ENCODE measurements at regions not wholly inside any gene's neighbourhood (a gene's known extent, or its start where the extent isn't known, plus 50 kb on each side); places are given as distances from the start of the nearest gene placed in this dataset.

DNA sequence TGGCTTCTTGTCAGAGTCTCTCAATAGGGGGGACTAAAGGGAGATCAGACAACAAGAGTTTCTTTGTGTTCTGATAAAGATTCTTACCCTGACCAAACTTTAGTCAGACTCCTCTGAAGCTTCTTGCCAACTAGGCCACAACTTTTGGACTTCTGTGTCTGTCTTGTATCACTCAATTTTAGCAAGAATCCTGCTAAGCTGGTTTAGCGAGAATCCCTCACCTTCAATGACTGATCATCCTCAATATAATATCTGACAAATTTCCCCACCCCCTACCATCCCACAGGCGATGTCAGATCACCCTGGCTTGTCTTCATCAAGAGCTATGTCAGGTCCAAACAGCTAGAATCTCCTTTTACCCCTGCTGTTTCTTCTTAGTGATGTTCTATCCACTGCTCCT is 215.2 kb downstream of the RASSF9 start:
- H3K4me2 ChIP-seq (ENCODE audit: low read length), result no peak overlapping the region
- TF ChIP-seq, protein P1, sequence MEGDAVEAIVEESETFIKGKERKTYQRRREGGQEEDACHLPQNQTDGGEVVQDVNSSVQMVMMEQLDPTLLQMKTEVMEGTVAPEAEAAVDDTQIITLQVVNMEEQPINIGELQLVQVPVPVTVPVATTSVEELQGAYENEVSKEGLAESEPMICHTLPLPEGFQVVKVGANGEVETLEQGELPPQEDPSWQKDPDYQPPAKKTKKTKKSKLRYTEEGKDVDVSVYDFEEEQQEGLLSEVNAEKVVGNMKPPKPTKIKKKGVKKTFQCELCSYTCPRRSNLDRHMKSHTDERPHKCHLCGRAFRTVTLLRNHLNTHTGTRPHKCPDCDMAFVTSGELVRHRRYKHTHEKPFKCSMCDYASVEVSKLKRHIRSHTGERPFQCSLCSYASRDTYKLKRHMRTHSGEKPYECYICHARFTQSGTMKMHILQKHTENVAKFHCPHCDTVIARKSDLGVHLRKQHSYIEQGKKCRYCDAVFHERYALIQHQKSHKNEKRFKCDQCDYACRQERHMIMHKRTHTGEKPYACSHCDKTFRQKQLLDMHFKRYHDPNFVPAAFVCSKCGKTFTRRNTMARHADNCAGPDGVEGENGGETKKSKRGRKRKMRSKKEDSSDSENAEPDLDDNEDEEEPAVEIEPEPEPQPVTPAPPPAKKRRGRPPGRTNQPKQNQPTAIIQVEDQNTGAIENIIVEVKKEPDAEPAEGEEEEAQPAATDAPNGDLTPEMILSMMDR (IDR thresholded peaks at IDR 0.05; ENCODE audit: low read depth, low read length), result no peak
- TF ChIP-seq EZH2phosphoT487 (IDR thresholded peaks at IDR 0.05; ENCODE audit: low read depth), result no peak
- H3K9ac ChIP-seq (ENCODE audit: low read length), result no peak overlapping the region
- no peak overlapping the region for H2AFZ ChIP-seq (ENCODE audit: low read depth, low read length)
- H3K79me2 ChIP-seq (ENCODE audit: low read length), result no peaks in the 10 kb centered on the region
- no peaks in the 10 kb centered on the region for H3K36me3 ChIP-seq (replicated peaks; ENCODE audit: low read depth, low read length)
- H3K4me3 ChIP-seq (ENCODE audit: low read length), result no peak overlapping the region
- no peaks in the 10 kb centered on the region for H4K20me1 ChIP-seq (ENCODE audit: insufficient read depth, low read length)
- H3K27me3 ChIP-seq (ENCODE audit: low read depth, low read length), result no peaks in the 10 kb centered on the region
- H3K27ac ChIP-seq (ENCODE audit: low read length), result no peak overlapping the region
- no peaks in the 10 kb centered on the region for H3K4me1 ChIP-seq (ENCODE audit: low read length)
- no peaks in the 10 kb centered on the region for H3K9me3 ChIP-seq (ENCODE audit: insufficient read depth, low read length)

DNA sequence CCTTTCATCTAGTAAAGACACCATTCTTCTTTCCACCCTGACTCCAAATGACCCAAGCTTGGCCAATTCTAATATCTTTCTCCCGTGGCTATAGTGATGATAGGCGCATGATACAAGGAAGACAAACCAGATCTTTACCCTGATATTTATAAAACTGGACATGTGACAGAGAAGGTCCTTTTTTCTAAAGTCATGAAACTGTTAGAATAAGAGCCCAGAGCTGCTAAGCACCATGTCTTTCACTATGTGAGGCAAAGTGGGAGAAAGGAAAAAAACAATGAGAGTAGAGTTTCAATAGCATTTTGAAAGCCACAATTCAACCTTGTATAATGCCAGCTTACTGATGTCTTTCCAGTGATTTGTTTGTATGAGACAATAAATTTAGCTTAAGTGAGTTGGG is 212.4 kb downstream of the RASSF9 start:
- Histone ChIP-seq H3K9me3 (ENCODE audit: insufficient read depth, low read length) (no peaks in the 10 kb centered on the region), H3K4me2 (ENCODE audit: low read length) (no peak overlapping the region), H3K4me1 (ENCODE audit: low read length) (no peaks in the 10 kb centered on the region), H3K9ac (ENCODE audit: low read length) (no peak overlapping the region), H3K27me3 (ENCODE audit: low read depth, low read length) (no peaks in the 10 kb centered on the region), H3K79me2 (ENCODE audit: low read length) (no peaks in the 10 kb centered on the region), H3K4me3 (ENCODE audit: low read length) (no peak overlapping the region), H3K36me3 (replicated peaks; ENCODE audit: low read depth, low read length) (no peaks in the 10 kb centered on the region), H2AFZ (ENCODE audit: low read depth, low read length) (no peak overlapping the region), H4K20me1 (ENCODE audit: insufficient read depth, low read length) (no peaks in the 10 kb centered on the region), H3K27ac (ENCODE audit: low read length) (no peak overlapping the region)
- TF ChIP-seq, protein P1 (IDR thresholded peaks at IDR 0.05; ENCODE audit: low read depth, low read length), result no peak
- no peak for TF ChIP-seq EZH2phosphoT487 (IDR thresholded peaks at IDR 0.05; ENCODE audit: low read depth)

DNA sequence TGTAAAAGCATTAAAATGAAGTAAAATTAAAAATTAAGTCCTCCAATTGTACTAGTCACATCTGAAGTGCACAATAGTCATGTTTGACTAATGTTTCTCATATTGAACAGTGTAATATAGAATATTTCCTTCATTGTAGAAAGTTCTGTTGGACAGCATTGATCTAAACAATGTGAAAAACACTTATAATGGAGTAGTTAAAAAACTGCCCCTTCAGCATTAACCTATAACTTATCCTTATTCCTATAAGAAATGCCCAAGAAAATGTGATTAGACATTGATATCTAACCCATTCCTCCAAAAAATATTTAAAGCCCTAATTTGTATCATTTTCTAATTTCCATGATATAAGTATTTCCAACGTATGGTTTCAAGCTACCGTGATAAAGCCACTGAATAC is 210.7 kb downstream of the RASSF9 start:
- Histone ChIP-seq H3K4me3 (ENCODE audit: low read length) (no peak overlapping the region), H3K36me3 (replicated peaks; ENCODE audit: low read depth, low read length) (no peaks in the 10 kb centered on the region), H4K20me1 (ENCODE audit: insufficient read depth, low read length) (no peaks in the 10 kb centered on the region), H3K4me2 (ENCODE audit: low read length) (no peak overlapping the region), H3K9ac (ENCODE audit: low read length) (no peak overlapping the region), H3K79me2 (ENCODE audit: low read length) (no peaks in the 10 kb centered on the region), H3K27ac (ENCODE audit: low read length) (no peak overlapping the region), H2AFZ (ENCODE audit: low read depth, low read length) (no peak overlapping the region), H3K27me3 (ENCODE audit: low read depth, low read length) (no peaks in the 10 kb centered on the region), H3K9me3 (ENCODE audit: insufficient read depth, low read length) (no peaks in the 10 kb centered on the region), H3K4me1 (ENCODE audit: low read length) (no peaks in the 10 kb centered on the region)
- TF ChIP-seq EZH2phosphoT487 (IDR thresholded peaks at IDR 0.05; ENCODE audit: low read depth), result no peak
- TF ChIP-seq, protein P1 (IDR thresholded peaks at IDR 0.05; ENCODE audit: low read depth, low read length), result no peak

DNA sequence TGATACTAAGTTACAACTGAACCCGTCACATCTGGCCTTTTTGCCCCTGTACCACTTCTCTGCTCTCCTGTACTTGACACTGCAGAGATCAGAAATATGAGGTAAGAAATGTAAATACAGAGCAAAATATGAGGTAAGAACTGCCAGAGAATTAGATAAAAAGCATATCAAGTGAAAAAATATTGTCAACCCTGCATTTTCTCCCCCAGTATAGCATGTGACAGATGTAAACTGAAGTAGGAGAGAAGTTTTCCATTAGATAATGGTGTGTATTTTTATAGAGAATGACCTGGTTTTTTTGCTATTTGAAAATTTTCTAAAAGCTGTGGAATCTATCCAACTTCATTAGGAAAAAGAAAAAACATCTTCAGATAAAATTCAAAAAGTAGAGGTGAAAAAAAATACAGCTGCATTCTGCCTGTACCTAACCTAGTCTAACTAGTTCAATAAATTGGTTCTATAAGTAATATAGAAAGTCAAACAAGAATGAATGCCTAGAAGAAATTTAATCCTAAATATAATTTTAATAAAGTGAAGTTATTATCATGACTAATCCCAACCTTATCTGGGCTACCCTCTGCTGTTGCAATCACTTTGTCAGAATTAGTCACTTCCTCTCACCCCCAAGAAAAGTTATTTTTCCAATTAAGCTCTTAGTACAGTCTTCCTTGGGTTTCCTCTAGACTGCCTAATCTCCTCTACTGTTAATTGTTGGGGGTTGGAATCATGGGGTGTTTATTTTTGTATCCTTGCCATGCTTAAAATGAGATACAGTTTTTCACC is 210.0 kb downstream of the RASSF9 start:
- H3K27ac ChIP-seq (ENCODE audit: low read length), result no peak overlapping the region
- no peak for TF ChIP-seq EZH2phosphoT487 (IDR thresholded peaks at IDR 0.05; ENCODE audit: low read depth)
- TF ChIP-seq, protein P1 (IDR thresholded peaks at IDR 0.05; ENCODE audit: low read depth, low read length), result no peak
- no peak overlapping the region for H3K9ac ChIP-seq (ENCODE audit: low read length)
- H3K9me3 ChIP-seq (ENCODE audit: insufficient read depth, low read length), result no peaks in the 10 kb centered on the region
- no peak overlapping the region for H2AFZ ChIP-seq (ENCODE audit: low read depth, low read length)
- H3K4me2 ChIP-seq (ENCODE audit: low read length), result no peak overlapping the region
- no peaks in the 10 kb centered on the region for H4K20me1 ChIP-seq (ENCODE audit: insufficient read depth, low read length)
- H3K36me3 ChIP-seq (replicated peaks; ENCODE audit: low read depth, low read length), result no peaks in the 10 kb centered on the region
- no peaks in the 10 kb centered on the region for H3K27me3 ChIP-seq (ENCODE audit: low read depth, low read length)
- no peaks in the 10 kb centered on the region for H3K4me1 ChIP-seq (ENCODE audit: low read length)
- no peak overlapping the region for H3K4me3 ChIP-seq (ENCODE audit: low read length)
- H3K79me2 ChIP-seq (ENCODE audit: low read length), result no peaks in the 10 kb centered on the region
